ENCODE measurements at regions not wholly inside any gene's neighbourhood (a gene's known extent, or its start where the extent isn't known, plus 50 kb on each side); places are given as distances from the start of the nearest gene placed in this dataset.

DNA sequence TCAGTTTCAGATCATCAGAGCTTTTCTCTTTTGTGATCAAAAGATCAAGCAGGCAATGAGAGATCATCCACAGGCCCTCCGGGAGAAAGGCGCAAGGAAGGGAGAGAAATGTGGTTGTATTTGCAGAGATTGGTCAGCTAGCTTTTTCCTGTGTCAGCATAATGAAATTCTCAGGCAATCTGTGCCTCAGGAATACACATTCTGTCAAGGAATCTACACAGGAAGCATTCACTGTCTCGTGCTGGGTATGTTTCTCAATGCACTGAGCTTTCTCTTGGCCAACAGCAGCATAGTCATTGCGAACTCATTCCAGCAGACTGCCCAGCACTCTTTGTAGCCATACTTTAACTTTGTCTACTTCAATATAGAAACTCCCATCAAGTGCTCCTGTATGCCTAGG lies 413.7 kb downstream of the PPP3CA start:
- no peaks in the 10 kb centered on the region for H3K27me3 ChIP-seq (ENCODE audit: insufficient read depth in 3 of 3, low read length in 2 of 3)
- no peaks in the 10 kb centered on the region for H3K9me3 ChIP-seq
- intact Hi-C loops (cut with DNase I): no loop called here
- ATAC-seq (no peak), DNase-seq (no peak)
- H3K4me3 ChIP-seq: no peak overlapping the region
- no peak overlapping the region for H3K27ac ChIP-seq
- H3K36me3 ChIP-seq (ENCODE audit: insufficient read depth in 1 of 2, low read depth in 1 of 2): no peaks in the 10 kb centered on the region
- no peak for TF ChIP-seq CTCF (IDR thresholded peaks at IDR 0.05)
- no peaks in the 10 kb centered on the region for H3K4me1 ChIP-seq
- 72 to 84% (median 74%) methylated on average over 4 of the region's 4 CpGs for WGBS, 3 donors

DNA sequence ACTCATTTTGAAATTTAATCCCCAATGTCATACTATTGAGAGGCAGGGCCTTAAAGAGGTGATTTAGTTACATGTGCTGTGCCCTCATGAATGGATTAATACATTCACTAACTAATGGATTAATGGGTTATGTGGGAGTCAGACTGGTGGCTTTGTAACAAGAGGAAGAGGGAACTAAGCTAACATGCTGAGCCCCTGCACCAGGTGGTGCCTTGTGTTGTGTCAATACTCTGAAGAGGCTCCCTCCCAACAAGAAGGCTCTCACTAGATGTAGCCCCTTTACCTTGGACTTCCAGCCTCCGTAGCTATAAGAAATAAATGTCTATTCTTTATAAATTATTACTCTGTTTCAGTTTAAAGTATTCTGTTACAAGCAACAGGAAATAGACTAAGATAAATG lies 411.9 kb upstream of the EMCN start:
- TF ChIP-seq CTCF (IDR thresholded peaks at IDR 0.05): no peak
- no peaks in the 10 kb centered on the region for H3K4me1 ChIP-seq
- H3K36me3 ChIP-seq (ENCODE audit: insufficient read depth in 1 of 2, low read depth in 1 of 2): no peaks in the 10 kb centered on the region
- no peak overlapping the region for H3K4me3 ChIP-seq
- no peaks in the 10 kb centered on the region for H3K27me3 ChIP-seq (ENCODE audit: insufficient read depth in 3 of 3, low read length in 2 of 3)
- 72 to 90% (median 76%) methylated on average over 1 of the region's 1 CpG for WGBS, 3 donors
- H3K9me3 ChIP-seq: no peaks in the 10 kb centered on the region
- ATAC-seq (no peak), DNase-seq (no peak)
- intact Hi-C loops (cut with DNase I): no loop called here
- no peak overlapping the region for H3K27ac ChIP-seq

DNA sequence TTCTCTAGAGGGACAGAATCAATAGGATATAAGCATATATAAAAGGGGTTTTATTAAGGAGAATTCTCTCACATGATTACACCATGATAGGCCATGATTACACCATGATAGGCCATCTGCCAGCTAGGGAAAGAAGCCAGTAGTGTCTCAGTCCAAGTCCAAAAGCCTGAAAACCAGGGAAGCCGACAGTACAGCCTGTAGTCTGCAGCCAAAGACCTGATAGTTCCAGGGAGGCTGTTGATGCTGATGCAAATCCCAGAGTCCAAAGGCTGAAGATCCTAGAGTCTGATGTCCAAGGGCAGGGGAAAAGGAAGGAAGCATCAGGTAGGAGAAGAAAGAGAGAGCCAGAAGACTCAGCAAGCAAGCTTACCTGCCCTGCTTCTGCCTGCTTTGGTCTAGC lies 411.3 kb upstream of the EMCN start:
- WGBS, 3 donors: 29 to 76% (median 38%) methylated on average over 1 of the region's 1 CpG
- no peak for TF ChIP-seq CTCF (IDR thresholded peaks at IDR 0.05)
- Histone ChIP-seq H3K4me1 (no peaks in the 10 kb centered on the region), H3K27me3 (ENCODE audit: insufficient read depth in 3 of 3, low read length in 2 of 3) (no peaks in the 10 kb centered on the region), H3K27ac (no peak overlapping the region), H3K9me3 (no peaks in the 10 kb centered on the region), H3K36me3 (ENCODE audit: insufficient read depth in 1 of 2, low read depth in 1 of 2) (no peaks in the 10 kb centered on the region), H3K4me3 (no peak overlapping the region)
- intact Hi-C loops (cut with DNase I): no loop called here
- DNase-seq: no peak
- no peak for ATAC-seq

DNA sequence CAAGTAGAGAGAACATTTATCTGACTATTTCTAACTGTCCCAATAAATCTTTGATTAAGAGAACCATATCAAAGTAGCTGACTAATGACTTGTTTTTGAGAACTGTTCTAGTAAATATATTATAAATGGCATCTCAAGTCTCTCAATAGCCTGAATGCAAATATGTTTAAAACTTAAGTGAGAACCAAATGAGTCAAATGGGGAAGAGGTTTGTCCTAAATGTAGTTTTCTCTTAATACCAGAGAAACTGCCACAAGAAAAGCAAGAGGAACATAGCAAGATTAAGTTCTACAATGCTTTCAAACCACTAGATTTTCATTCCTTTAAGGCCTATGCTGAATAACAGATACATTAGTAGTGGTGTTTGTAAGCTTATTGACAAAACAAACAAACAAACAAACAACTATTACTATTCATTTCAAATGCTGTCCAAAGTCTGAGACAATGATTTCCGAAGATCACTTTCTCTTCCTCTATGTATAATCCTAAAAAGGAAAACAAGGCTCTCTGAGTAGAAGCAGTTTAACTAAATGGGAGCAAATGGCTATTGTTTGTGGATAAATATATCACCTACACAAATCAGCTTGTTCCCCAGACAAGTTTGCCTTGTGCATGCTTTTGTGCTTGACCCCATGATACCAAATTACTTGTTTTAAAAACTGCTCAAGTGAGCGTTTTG lies 408.4 kb upstream of the EMCN start:
- intact Hi-C loops (cut with DNase I): no loop called here
- no peaks in the 10 kb centered on the region for H3K27me3 ChIP-seq (ENCODE audit: insufficient read depth in 3 of 3, low read length in 2 of 3)
- DNase-seq (no peak), ATAC-seq (no peak)
- H3K4me1 ChIP-seq: no peaks in the 10 kb centered on the region
- no peaks in the 10 kb centered on the region for H3K9me3 ChIP-seq
- H3K36me3 ChIP-seq (ENCODE audit: insufficient read depth in 1 of 2, low read depth in 1 of 2): no peaks in the 10 kb centered on the region
- no peak for TF ChIP-seq CTCF (IDR thresholded peaks at IDR 0.05)
- 88 to 89% (median 88%) methylated on average over 2 of the region's 2 CpGs for WGBS, 3 donors
- no peak overlapping the region for H3K4me3 ChIP-seq
- H3K27ac ChIP-seq: no peak overlapping the region

DNA sequence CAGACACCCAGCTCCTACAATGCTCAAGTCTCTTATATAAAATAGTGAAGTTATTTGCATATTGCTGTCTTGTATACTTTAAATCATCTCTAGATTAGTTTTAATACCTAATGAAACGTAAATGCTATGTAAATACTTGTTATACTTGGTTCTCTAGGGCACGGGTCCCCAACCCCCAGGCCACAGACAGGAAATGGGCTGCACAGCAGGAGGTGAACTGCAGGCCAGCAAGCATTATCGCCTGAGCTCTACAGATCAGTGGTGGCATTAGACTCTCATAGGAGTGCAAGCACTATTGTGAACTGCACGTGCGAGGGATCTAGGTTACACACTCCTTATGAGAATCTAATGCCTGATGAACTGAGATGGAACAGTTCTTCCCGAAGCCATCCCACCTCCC lies 395.9 kb upstream of the EMCN start:
- 70 to 72% (median 72%) methylated on average over 6 of the region's 6 CpGs for WGBS, 3 donors
- intact Hi-C loops (cut with DNase I): no loop called here

More for the DNA sequence above, 395.9 kb upstream of the EMCN start:
- no peak for TF ChIP-seq CTCF (IDR thresholded peaks at IDR 0.05)
- no peaks in the 10 kb centered on the region for H3K4me1 ChIP-seq
- no peaks in the 10 kb centered on the region for H3K27me3 ChIP-seq (ENCODE audit: insufficient read depth in 3 of 3, low read length in 2 of 3)
- H3K27ac ChIP-seq: no peak overlapping the region
- no peak overlapping the region for H3K4me3 ChIP-seq
- no peaks in the 10 kb centered on the region for H3K9me3 ChIP-seq
- ATAC-seq (no peak), DNase-seq (no peak)
- H3K36me3 ChIP-seq (ENCODE audit: insufficient read depth in 1 of 2, low read depth in 1 of 2): no peaks in the 10 kb centered on the region

Data from psoas muscle (tissue), 7 donors.